ENCODE measurements at regions not wholly inside any gene's neighbourhood (a gene's known extent, or its start where the extent isn't known, plus 50 kb on each side); places are given as distances from the start of the nearest gene placed in this dataset.

GRCh38 chr6:23559587-23560343 lies 566.2 kb upstream of the NRSN1 start (continued):
- TF ChIP-seq RARG (CRISPR knock-in tag; IDR thresholded peaks at IDR 0.05; ENCODE audit: low read depth): no peak
- TF ChIP-seq NFYC (CRISPR knock-in tag; IDR thresholded peaks at IDR 0.05): no peak
- TF ChIP-seq ARHGAP35 (CRISPR knock-in tag; IDR thresholded peaks at IDR 0.05; ENCODE audit: borderline replicate concordance): no peak
- TF ChIP-seq ZNF597 (CRISPR knock-in tag; IDR thresholded peaks at IDR 0.05): no peak
- TF ChIP-seq ZNF749 (CRISPR knock-in tag; IDR thresholded peaks at IDR 0.05; ENCODE audit: borderline replicate concordance): no peak
- TF ChIP-seq NR2C2 (CRISPR knock-in tag; IDR thresholded peaks at IDR 0.05; ENCODE audit: borderline replicate concordance): peak; percentile 82
- peak; percentile 77 for TF ChIP-seq SALL1 (CRISPR knock-in tag; IDR thresholded peaks at IDR 0.05)
- TF ChIP-seq ZNF75D (CRISPR knock-in tag; IDR thresholded peaks at IDR 0.05; ENCODE audit: borderline replicate concordance): no peak
- TF ChIP-seq ZNF772 (CRISPR knock-in tag; IDR thresholded peaks at IDR 0.05): no peak
- no peak for TF ChIP-seq ZNF562 (CRISPR knock-in tag; IDR thresholded peaks at IDR 0.05; ENCODE audit: borderline replicate concordance)
- no peak for TF ChIP-seq ZNF652 (CRISPR knock-in tag; IDR thresholded peaks at IDR 0.05; ENCODE audit: borderline replicate concordance, low read depth)
- no peak for TF ChIP-seq PHF5A (CRISPR knock-in tag; IDR thresholded peaks at IDR 0.05; ENCODE audit: low read depth, unreplicated experiment)
- no peak for TF ChIP-seq NR3C1 (CRISPR knock-in tag; IDR thresholded peaks at IDR 0.05)
- no peak for TF ChIP-seq CENPX (CRISPR knock-in tag; IDR thresholded peaks at IDR 0.05)
- TF ChIP-seq CHD2 (IDR thresholded peaks at IDR 0.05; ENCODE audit: low read depth, low read length): no peak
- no peak for TF ChIP-seq EEA1 (CRISPR knock-in tag; IDR thresholded peaks at IDR 0.05; ENCODE audit: borderline replicate concordance)
- TF ChIP-seq ZNF432 (CRISPR knock-in tag; IDR thresholded peaks at IDR 0.05; ENCODE audit: borderline replicate concordance): no peak
- TF ChIP-seq ZNF687 (CRISPR knock-in tag; IDR thresholded peaks at IDR 0.05): no peak
- no peak for TF ChIP-seq POLR2AphosphoS2 (IDR thresholded peaks at IDR 0.05; ENCODE audit: low read depth, low read length)
- TF ChIP-seq ZNF276 (CRISPR knock-in tag; IDR thresholded peaks at IDR 0.05; ENCODE audit: low read depth): no peak

All from HepG2 (cell line).